ENCODE measurements at regions not wholly inside any gene's neighbourhood (a gene's known extent, or its start where the extent isn't known, plus 50 kb on each side); places are given as distances from the start of the nearest gene placed in this dataset.

- H3K27ac ChIP-seq, result no peak overlapping the region
- WGBS, result 58% methylated on average over 1 of the region's 1 CpG
- TF ChIP-seq POLR2AphosphoS5 (IDR thresholded peaks at IDR 0.05) (no peak), CTCF (IDR thresholded peaks at IDR 0.05) (no peak), POLR2A (IDR thresholded peaks at IDR 0.05) (no peak), EP300 (IDR thresholded peaks at IDR 0.05) (no peak)
- no peak for DNase-seq (ENCODE audit: low spot score in 2 of 2)
- H3K27me3 ChIP-seq, result no peaks in the 10 kb centered on the region
- no peaks in the 10 kb centered on the region for H3K36me3 ChIP-seq
- no peak overlapping the region for H3K4me3 ChIP-seq
- no peaks in the 10 kb centered on the region for H3K4me1 ChIP-seq
- no peaks in the 10 kb centered on the region for H3K9me3 ChIP-seq
These were observed 397.7 kb downstream of the NUP35 start for GRCh38 chr2:183521911-183522310.

- Histone ChIP-seq H3K9me3 (no peaks in the 10 kb centered on the region), H3K4me1 (no peaks in the 10 kb centered on the region), H3K4me3 (no peak overlapping the region), H3K27ac (no peak overlapping the region), H3K36me3 (no peaks in the 10 kb centered on the region), H3K27me3 (no peaks in the 10 kb centered on the region)
- no peak for DNase-seq (ENCODE audit: low spot score in 2 of 2)
- 21% methylated on average over 2 of the region's 2 CpGs for WGBS
- TF ChIP-seq POLR2AphosphoS5 (IDR thresholded peaks at IDR 0.05) (no peak), CTCF (IDR thresholded peaks at IDR 0.05) (no peak), POLR2A (IDR thresholded peaks at IDR 0.05) (no peak), EP300 (IDR thresholded peaks at IDR 0.05) (no peak)
These were observed 398.4 kb downstream of the NUP35 start for GRCh38 chr2:183522489-183523266.

- DNase-seq (ENCODE audit: low spot score in 2 of 2), result no peak
- WGBS, result 61% methylated on average over 5 of the region's 5 CpGs
- Histone ChIP-seq H3K36me3 (no peaks in the 10 kb centered on the region), H3K9me3 (peaks cover 4% of the 10 kb centered on the region), H3K27me3 (no peaks in the 10 kb centered on the region), H3K27ac (no peak overlapping the region), H3K4me1 (no peaks in the 10 kb centered on the region), H3K4me3 (no peak overlapping the region)
- no peak for TF ChIP-seq POLR2A (IDR thresholded peaks at IDR 0.05)
- no peak for TF ChIP-seq EP300 (IDR thresholded peaks at IDR 0.05)
- no peak for TF ChIP-seq POLR2AphosphoS5 (IDR thresholded peaks at IDR 0.05)
- TF ChIP-seq CTCF (IDR thresholded peaks at IDR 0.05), result no peak
These were observed 406.2 kb downstream of the NUP35 start for GRCh38 chr2:183530333-183530901.

- H3K9me3 ChIP-seq, result peaks cover 4% of the 10 kb centered on the region
- no peaks in the 10 kb centered on the region for H3K36me3 ChIP-seq
- no peak overlapping the region for H3K27ac ChIP-seq
- no peaks in the 10 kb centered on the region for H3K4me1 ChIP-seq
- no peaks in the 10 kb centered on the region for H3K27me3 ChIP-seq
- TF ChIP-seq POLR2AphosphoS5 (IDR thresholded peaks at IDR 0.05) (no peak), EP300 (IDR thresholded peaks at IDR 0.05) (no peak), CTCF (IDR thresholded peaks at IDR 0.05) (no peak), POLR2A (IDR thresholded peaks at IDR 0.05) (no peak)
- 20% methylated on average over 3 of the region's 3 CpGs for WGBS
- no peak for DNase-seq (ENCODE audit: low spot score in 2 of 2)
- no peak overlapping the region for H3K4me3 ChIP-seq
These were observed 408.3 kb downstream of the NUP35 start for GRCh38 chr2:183532514-183532913.

- Histone ChIP-seq H3K4me1 (no peaks in the 10 kb centered on the region), H3K27ac (no peak overlapping the region), H3K4me3 (no peak overlapping the region), H3K36me3 (no peaks in the 10 kb centered on the region), H3K27me3 (no peaks in the 10 kb centered on the region), H3K9me3 (peaks cover 4% of the 10 kb centered on the region)
- TF ChIP-seq POLR2A (IDR thresholded peaks at IDR 0.05), result no peak
- no peak for TF ChIP-seq EP300 (IDR thresholded peaks at IDR 0.05)
- TF ChIP-seq CTCF (IDR thresholded peaks at IDR 0.05), result no peak
- no peak for TF ChIP-seq POLR2AphosphoS5 (IDR thresholded peaks at IDR 0.05)
- no peak for DNase-seq (ENCODE audit: low spot score in 2 of 2)
- WGBS, result 57% methylated on average over 2 of the region's 2 CpGs
These were observed 408.8 kb downstream of the NUP35 start for GRCh38 chr2:183533021-183533420.

All from suprapubic skin (tissue), 4 donors.